Uterus (tissue), 3 donors: ENCODE measurements at regions not wholly inside any gene's neighbourhood (a gene's known extent, or its start where the extent isn't known, plus 50 kb on each side); places are given as distances from the start of the nearest gene placed in this dataset.
"Not testable (repeated sequence)": the region's sequence is repeated elsewhere in the genome, so short reads cannot be mapped to it uniquely, and the experiment has no call there.

Experiments
- DNase-seq, 2 donors: peaks; one replicate each; pipeline ENCODE4 v3.0.0-alpha.2; 2019 to 2020
- H3K27ac ChIP-seq, 2 donors: fragments of 200-600 bp; sonication (generic); 1 replicate in 1 of 2; 2 replicates in 1 of 2; pipeline ENCODE4 v1.5.1; 2016 to 2018
- H3K27me3 ChIP-seq, 2 donors: fragments of 200-600 bp; sonication (generic); one replicate each; pipeline ENCODE4 v1.5.1; 2018 to 2019; ENCODE audit warnings: control low read depth in 1 of 2
- H3K36me3 ChIP-seq, 2 donors: fragments of 200-600 bp; sonication (generic); one replicate each; pipeline ENCODE4 v1.5.1; 2019; ENCODE audit warnings: control low read depth in 1 of 2
- H3K4me1 ChIP-seq, 2 donors: fragments of 200-600 bp; sonication (generic); one replicate each; pipeline ENCODE4 v1.5.1; 2018 to 2019; ENCODE audit warnings: control low read depth in 1 of 2
- H3K4me3 ChIP-seq, 2 donors: fragments of 200-600 bp; sonication (generic); 1 replicate in 1 of 2; 2 replicates in 1 of 2; pipeline ENCODE4 v1.5.1; 2018 to 2019; ENCODE audit warnings: mild to moderate bottlenecking in 1 of 2
- H3K9me3 ChIP-seq, 2 donors: fragments of 200-600 bp; sonication (generic); one replicate each; pipeline ENCODE4 v1.5.1; 2019; ENCODE audit warnings: control low read depth in 1 of 2
- CTCF ChIP-seq, 4 experiments: fragments of 200-600 bp in 2 of 4; fragments of 450-650 bp in 2 of 4; sonication (generic) in 2 of 4; IDR thresholded peaks; one replicate each; pipeline ENCODE4 v1.5.1; 2016 to 2019; ENCODE audit warnings: antibody characterized with exemption in 4 of 4, mild to moderate bottlenecking in 2 of 4, moderate library complexity in 1 of 4
- POLR2A ChIP-seq, 2 donors: fragments of 450-650 bp; IDR thresholded peaks; one replicate each; pipeline ENCODE4 v1.6.1; 2016; ENCODE audit warnings: antibody characterized with exemption in 2 of 2, mild to moderate bottlenecking in 1 of 2, moderate library complexity in 1 of 2
- intact Hi-C: fragments of 100-400 bp; cut with DNase I; formaldehyde crosslinking; loops from one replicate; pipeline ENCODE4 v1.15.1; 2023; ENCODE audit warnings: low total_unique reads
- donor health status: DM: yes; HTN: yes; CAD: no.

GRCh38 chr2:240258685-240259084 lies 118.2 kb upstream of the OTOS start:
- Histone ChIP-seq H3K36me3 (no peaks in the 10 kb centered on the region), H3K27ac (peak overlapping the region; percentile 67 to 79), H3K4me3 (no peak overlapping the region), H3K4me1 (no peaks in the 10 kb centered on the region), H3K9me3 (no peaks in the 10 kb centered on the region), H3K27me3 (no peaks in the 10 kb centered on the region)
- no peak for DNase-seq
- intact Hi-C loops: no loop called here
- TF ChIP-seq CTCF (IDR thresholded peaks at IDR 0.05): no peak
- TF ChIP-seq POLR2A (IDR thresholded peaks at IDR 0.05): no peak

DNA sequence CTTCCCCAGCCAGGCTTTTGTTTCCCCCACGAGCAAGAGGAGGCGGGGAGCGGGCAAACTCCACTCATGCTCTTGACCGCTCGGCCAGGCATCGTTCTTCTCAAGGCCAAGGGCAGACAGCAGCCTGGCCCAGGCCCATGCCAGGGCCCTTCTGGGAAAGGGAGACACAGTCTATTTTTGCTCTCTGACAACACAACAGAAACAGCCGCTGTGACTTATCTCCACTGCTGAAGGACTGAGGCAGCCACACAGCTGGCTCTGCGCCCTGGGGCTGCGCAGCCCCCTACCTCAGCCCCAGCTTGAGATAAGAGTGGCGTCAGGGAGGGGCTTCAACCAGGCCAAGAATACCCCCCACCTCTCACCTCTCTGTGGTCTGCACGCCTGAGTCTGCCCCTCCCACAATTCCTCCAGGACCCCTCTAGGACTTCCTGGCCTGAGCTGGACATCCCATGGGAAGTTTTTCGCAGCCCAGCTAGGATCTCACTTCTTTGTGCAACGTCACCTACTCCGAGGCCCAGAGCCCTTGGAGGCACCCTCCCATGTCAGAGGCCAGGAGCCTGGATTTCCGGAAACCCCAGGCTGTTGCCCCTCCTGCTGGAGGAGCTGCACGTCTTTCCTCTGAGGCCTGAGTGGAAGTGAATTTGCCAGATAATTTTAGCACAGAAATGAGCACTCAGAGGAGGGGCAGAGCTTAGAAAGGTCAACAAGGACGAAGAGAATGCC lies 118.9 kb upstream of the OTOS start:
- no peaks in the 10 kb centered on the region for H3K9me3 ChIP-seq
- H3K36me3 ChIP-seq: no peaks in the 10 kb centered on the region
- H3K27ac ChIP-seq: peak overlapping the region; percentile 67 to 79
- TF ChIP-seq POLR2A (IDR thresholded peaks at IDR 0.05) (no peak), CTCF (IDR thresholded peaks at IDR 0.05) (peak in 1 of 4 experiments; percentile 4)
- H3K4me3 ChIP-seq: no peak overlapping the region
- no peaks in the 10 kb centered on the region for H3K4me1 ChIP-seq
- H3K27me3 ChIP-seq: no peaks in the 10 kb centered on the region
- intact Hi-C loops: no loop called here
- DNase-seq: peak; percentile 57 to 64

GRCh38 chr2:240259924-240260529 lies 119.6 kb upstream of the OTOS start:
- Histone ChIP-seq H3K27ac (peak overlapping the region; percentile 67 to 79), H3K9me3 (no peaks in the 10 kb centered on the region), H3K4me1 (no peaks in the 10 kb centered on the region), H3K4me3 (no peak overlapping the region), H3K36me3 (no peaks in the 10 kb centered on the region), H3K27me3 (no peaks in the 10 kb centered on the region)
- no peak for DNase-seq
- intact Hi-C loops: no loop called here
- TF ChIP-seq CTCF (IDR thresholded peaks at IDR 0.05) (no peak), POLR2A (IDR thresholded peaks at IDR 0.05) (no peak)

DNA sequence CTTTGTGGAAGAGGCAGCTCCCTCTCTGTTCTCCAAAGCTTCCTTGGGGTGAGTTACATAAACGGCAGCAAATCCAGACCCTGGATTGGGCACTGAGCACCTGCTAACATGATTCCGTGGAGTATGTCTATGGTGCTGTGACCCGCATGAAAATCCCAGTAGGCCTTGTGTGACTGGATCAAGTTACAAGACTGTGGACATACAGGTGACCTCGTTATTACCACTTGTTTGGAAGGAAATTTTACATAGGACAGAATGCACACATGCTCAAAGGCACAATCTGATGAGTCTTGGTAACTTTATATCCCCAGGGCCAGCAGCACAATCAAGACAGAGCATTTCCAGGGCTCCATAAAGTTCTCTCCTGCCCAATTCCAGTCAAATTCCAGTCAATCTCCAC lies 120.2 kb upstream of the OTOS start:
- Histone ChIP-seq H3K4me3 (no peak overlapping the region), H3K4me1 (no peaks in the 10 kb centered on the region), H3K27ac (no peak overlapping the region), H3K9me3 (no peaks in the 10 kb centered on the region), H3K36me3 (no peaks in the 10 kb centered on the region), H3K27me3 (no peaks in the 10 kb centered on the region)
- intact Hi-C loops: no loop called here
- TF ChIP-seq POLR2A (IDR thresholded peaks at IDR 0.05) (no peak), CTCF (IDR thresholded peaks at IDR 0.05) (no peak)
- no peak for DNase-seq

GRCh38 chr2:240262578-240262977 lies 122.1 kb upstream of the OTOS start:
- H3K27me3 ChIP-seq, H3K36me3 ChIP-seq, H3K4me3 ChIP-seq, H3K4me1 ChIP-seq, H3K27ac ChIP-seq, DNase-seq, intact Hi-C loops, H3K9me3 ChIP-seq: not testable (repeated sequence)
